Left ventricle myocardium superior (tissue), 1 donor: ENCODE measurements at regions not wholly inside any gene's neighbourhood (a gene's known extent, or its start where the extent isn't known, plus 50 kb on each side); places are given as distances from the start of the nearest gene placed in this dataset.
"Not testable (repeated sequence)": the region's sequence is repeated elsewhere in the genome, so short reads cannot be mapped to it uniquely, and the experiment has no call there.

Source experiments
- ATAC-seq: fragments of 200-7000 bp; cut with Tn5 transposase; one replicate; pipeline ENCODE4 v1.9.1; 2020; ENCODE audit warnings: mild to moderate bottlenecking, moderate library complexity
- DNase-seq: peaks from one replicate; pipeline ENCODE4 v3.0.0-alpha.2; 2020
- intact Hi-C: fragments of 100-400 bp; cut with micrococcal nuclease; formaldehyde crosslinking; loops from one replicate; pipeline ENCODE4 v1.11.0; 2022
- donor health status: DM: no; HTN: yes; CAD: no; lungs with severe emphysema.

GRCh38 chr4:123653236-123653635 lies 256.6 kb downstream of the SPRY1 start:
- DNase-seq (no peak), ATAC-seq (no peak)
- intact Hi-C loops = loop anchor here (10.0 kb wide), 1 partner anchor 548 kb away; no protein-coding TSS in a partner anchor

GRCh38 chr4:123656746-123657294 lies 260.2 kb downstream of the SPRY1 start:
- intact Hi-C loops = loop anchor here (10.0 kb wide), 1 partner anchor 552 kb away; no protein-coding TSS in a partner anchor
- DNase-seq, ATAC-seq: not testable (repeated sequence)

- DNase-seq, ATAC-seq: not testable (repeated sequence)
- intact Hi-C loops = loop anchor here (10.0 kb wide), 1 partner anchor 553 kb away; no protein-coding TSS in a partner anchor
Observed at GRCh38 chr4:123657606-123658005, 261.0 kb downstream of the SPRY1 start.

GRCh38 chr4:123659262-123659661 lies 262.7 kb downstream of the SPRY1 start:
- DNase-seq (no peak), ATAC-seq (no peak)
- intact Hi-C loops = loop anchor here (10.0 kb wide), 1 partner anchor 554 kb away; no protein-coding TSS in a partner anchor

- ATAC-seq (no peak), DNase-seq (no peak)
- intact Hi-C loops = loop anchor here (10.0 kb wide), 2 partner anchors 95 to 555 kb away; no protein-coding TSS in a partner anchor
Observed at GRCh38 chr4:123659730-123660129, 263.1 kb downstream of the SPRY1 start.

GRCh38 chr4:123661080-123661737 lies 264.6 kb downstream of the SPRY1 start:
- intact Hi-C loops = loop anchor here (10.0 kb wide), 1 partner anchor 96 kb away; no protein-coding TSS in a partner anchor
- ATAC-seq (no peak), DNase-seq (no peak)

GRCh38 chr4:123662827-123663226 lies 266.2 kb downstream of the SPRY1 start:
- DNase-seq (no peak), ATAC-seq (no peak)
- intact Hi-C loops = loop anchor here (10.0 kb wide), 1 partner anchor 98 kb away; no protein-coding TSS in a partner anchor

- intact Hi-C loops = loop anchor here (10.0 kb wide), 1 partner anchor 102 kb away; no protein-coding TSS in a partner anchor
- ATAC-seq (no peak), DNase-seq (no peak)
Observed at GRCh38 chr4:123666486-123666885, 269.9 kb downstream of the SPRY1 start.

GRCh38 chr4:123667496-123667895 lies 270.9 kb downstream of the SPRY1 start:
- DNase-seq (no peak), ATAC-seq (no peak)
- intact Hi-C loops = loop anchor here (10.0 kb wide), 1 partner anchor 103 kb away; no protein-coding TSS in a partner anchor

- intact Hi-C loops = loop anchor here (10.0 kb wide), 1 partner anchor 103 kb away; no protein-coding TSS in a partner anchor
- DNase-seq = no peak
- ATAC-seq = no peak
Observed at GRCh38 chr4:123667991-123668390, 271.4 kb downstream of the SPRY1 start.

GRCh38 chr4:123671636-123672404 lies 275.2 kb downstream of the SPRY1 start:
- intact Hi-C loops = no loop called here
- ATAC-seq = no peak

GRCh38 chr4:123672987-123673386 lies 276.4 kb downstream of the SPRY1 start:
- intact Hi-C loops = no loop called here
- DNase-seq = no peak
- ATAC-seq = no peak

More at GRCh38 chr4:123671636-123672404, 275.2 kb downstream of the SPRY1 start:
- DNase-seq = no peak

GRCh38 chr4:123673971-123674370 lies 277.4 kb downstream of the SPRY1 start:
- ATAC-seq (no peak), DNase-seq (no peak)
- intact Hi-C loops = no loop called here

GRCh38 chr4:123674762-123675465 lies 278.3 kb downstream of the SPRY1 start:
- ATAC-seq = no peak
- DNase-seq = no peak
- intact Hi-C loops = no loop called here

GRCh38 chr4:123675567-123675966 lies 279.0 kb downstream of the SPRY1 start:
- intact Hi-C loops = no loop called here
- DNase-seq (no peak), ATAC-seq (no peak)

GRCh38 chr4:123676071-123676889 lies 279.7 kb downstream of the SPRY1 start:
- no peak for DNase-seq
- no peak for ATAC-seq
- intact Hi-C loops = no loop called here

- ATAC-seq (no peak), DNase-seq (no peak)
- intact Hi-C loops = no loop called here
Observed at GRCh38 chr4:123676890-123677229, 280.3 kb downstream of the SPRY1 start.

GRCh38 chr4:123682931-123683330 lies 286.3 kb downstream of the SPRY1 start:
- DNase-seq (no peak), ATAC-seq (no peak)
- intact Hi-C loops = no loop called here
